ENCODE measurements at regions not wholly inside any gene's neighbourhood (a gene's known extent, or its start where the extent isn't known, plus 50 kb on each side); places are given as distances from the start of the nearest gene placed in this dataset.
"Not testable (repeated sequence)": the region's sequence is repeated elsewhere in the genome, so short reads cannot be mapped to it uniquely, and the experiment has no call there.

GRCh38 chr17:56727876-56728617 is 105.7 kb downstream of the C17orf67 start:
- H3K4ac ChIP-seq (ENCODE audit: low read depth in 1 of 2, low read length in 2 of 2), result no peak overlapping the region
- no peak overlapping the region for H3K4me2 ChIP-seq (ENCODE audit: low read length, poor library complexity, severe bottlenecking)
- H3K4me3 ChIP-seq (ENCODE audit: insufficient read depth in 1 of 2, low read depth in 1 of 2, low read length in 2 of 2), result no peak overlapping the region
- peaks cover 30 to 34% of the 10 kb centered on the region in 2 experiments for H3K27me3 ChIP-seq (ENCODE audit: control insufficient read depth in 1 of 2, insufficient read depth in 1 of 2, low read length in 2 of 2)
- no peak overlapping the region for H2BK5ac ChIP-seq (ENCODE audit: low read depth, low read length, poor library complexity, severe bottlenecking)
- no peak overlapping the region for H2BK15ac ChIP-seq (ENCODE audit: low read depth, poor library complexity, severe bottlenecking)
- peak overlapping the region; percentile 7 to 21 for H2BK12ac ChIP-seq (ENCODE audit: low read length in 2 of 2)
- H3K18ac ChIP-seq (ENCODE audit: low read depth in 1 of 2, low read length in 2 of 2), result no peak overlapping the region
- H3K79me1 ChIP-seq (replicated peaks; ENCODE audit: low read length, poor library complexity, severe bottlenecking), result no peaks in the 10 kb centered on the region
- H3K9ac ChIP-seq (ENCODE audit: low read length), result no peak overlapping the region
- H3K36me3 ChIP-seq (ENCODE audit: control insufficient read depth in 1 of 2, insufficient read depth in 2 of 2, low read depth in 1 of 2, low read length in 2 of 2), result no peaks in the 10 kb centered on the region
- no peak overlapping the region for H4K8ac ChIP-seq (ENCODE audit: low read length)
- H2BK120ac ChIP-seq (ENCODE audit: low read depth, low read length), result no peak overlapping the region
- peak overlapping the region; percentile 54 for H4K91ac ChIP-seq (ENCODE audit: low read length)
- WGBS, result 78% methylated on average over 6 of the region's 6 CpGs
- H3K14ac ChIP-seq (ENCODE audit: low read length in 2 of 2), result peak overlapping the region in 1 of 2 experiments; percentile 31
- no peak overlapping the region for H3K27ac ChIP-seq (ENCODE audit: low read length, poor library complexity, severe bottlenecking)
- no peaks in the 10 kb centered on the region for H3K4me1 ChIP-seq (ENCODE audit: control insufficient read depth, insufficient read depth, low read depth, low read length)
- no peak overlapping the region for H3K23ac ChIP-seq (ENCODE audit: low read length in 2 of 2)
- no peak for DNase-seq
- H2AFZ ChIP-seq (ENCODE audit: low read depth, low read length), result no peak overlapping the region
- H2AK5ac ChIP-seq (ENCODE audit: low read length, severe bottlenecking), result no peak overlapping the region
- H3K9me3 ChIP-seq (ENCODE audit: control insufficient read depth, low read length), result no peaks in the 10 kb centered on the region

- H3K4me1 ChIP-seq (ENCODE audit: control insufficient read depth, insufficient read depth, low read depth, low read length); H3K9ac ChIP-seq (ENCODE audit: low read length); H2BK15ac ChIP-seq (ENCODE audit: low read depth, poor library complexity, severe bottlenecking); H3K23ac ChIP-seq (ENCODE audit: low read length in 2 of 2); H2BK12ac ChIP-seq (ENCODE audit: low read length in 2 of 2); H3K9me3 ChIP-seq (ENCODE audit: control insufficient read depth, low read length); H4K8ac ChIP-seq (ENCODE audit: low read length); H3K4ac ChIP-seq (ENCODE audit: low read depth in 1 of 2, low read length in 2 of 2); H3K36me3 ChIP-seq (ENCODE audit: control insufficient read depth in 1 of 2, insufficient read depth in 2 of 2, low read depth in 1 of 2, low read length in 2 of 2); H3K27ac ChIP-seq (ENCODE audit: low read length, poor library complexity, severe bottlenecking); H4K91ac ChIP-seq (ENCODE audit: low read length); H3K79me1 ChIP-seq (replicated peaks; ENCODE audit: low read length, poor library complexity, severe bottlenecking); H2AK5ac ChIP-seq (ENCODE audit: low read length, severe bottlenecking); DNase-seq; H2AFZ ChIP-seq (ENCODE audit: low read depth, low read length); H3K4me2 ChIP-seq (ENCODE audit: low read length, poor library complexity, severe bottlenecking); H3K14ac ChIP-seq (ENCODE audit: low read length in 2 of 2); H3K4me3 ChIP-seq (ENCODE audit: insufficient read depth in 1 of 2, low read depth in 1 of 2, low read length in 2 of 2); H3K18ac ChIP-seq (ENCODE audit: low read depth in 1 of 2, low read length in 2 of 2); H2BK120ac ChIP-seq (ENCODE audit: low read depth, low read length); H2BK5ac ChIP-seq (ENCODE audit: low read depth, low read length, poor library complexity, severe bottlenecking): not testable (repeated sequence)
- peaks cover 30 to 32% of the 10 kb centered on the region in 2 experiments for H3K27me3 ChIP-seq (ENCODE audit: control insufficient read depth in 1 of 2, insufficient read depth in 1 of 2, low read length in 2 of 2)
- 92% methylated on average over 5 of the region's 5 CpGs for WGBS
Observed at GRCh38 chr17:56731096-56731495, 102.6 kb downstream of the C17orf67 start.

GRCh38 chr17:56733833-56734232 is 99.9 kb downstream of the C17orf67 start:
- H2BK12ac ChIP-seq (ENCODE audit: low read length in 2 of 2), result no peak overlapping the region
- H3K9ac ChIP-seq (ENCODE audit: low read length), result no peak overlapping the region
- H3K36me3 ChIP-seq (ENCODE audit: control insufficient read depth in 1 of 2, insufficient read depth in 2 of 2, low read depth in 1 of 2, low read length in 2 of 2), result no peaks in the 10 kb centered on the region
- H2BK5ac ChIP-seq (ENCODE audit: low read depth, low read length, poor library complexity, severe bottlenecking), result no peak overlapping the region
- H2BK15ac ChIP-seq (ENCODE audit: low read depth, poor library complexity, severe bottlenecking), result no peak overlapping the region
- peaks cover 21 to 23% of the 10 kb centered on the region in 2 experiments for H3K27me3 ChIP-seq (ENCODE audit: control insufficient read depth in 1 of 2, insufficient read depth in 1 of 2, low read length in 2 of 2)
- no peak overlapping the region for H3K18ac ChIP-seq (ENCODE audit: low read depth in 1 of 2, low read length in 2 of 2)
- no peak overlapping the region for H4K8ac ChIP-seq (ENCODE audit: low read length)
- H3K79me1 ChIP-seq (replicated peaks; ENCODE audit: low read length, poor library complexity, severe bottlenecking), result no peaks in the 10 kb centered on the region
- DNase-seq, result no peak
- no peak overlapping the region for H3K14ac ChIP-seq (ENCODE audit: low read length in 2 of 2)
- H3K9me3 ChIP-seq (ENCODE audit: control insufficient read depth, low read length), result no peaks in the 10 kb centered on the region
- no peak overlapping the region for H3K4ac ChIP-seq (ENCODE audit: low read depth in 1 of 2, low read length in 2 of 2)
- no peak overlapping the region for H2AFZ ChIP-seq (ENCODE audit: low read depth, low read length)
- peaks cover 5% of the 10 kb centered on the region for H3K4me1 ChIP-seq (ENCODE audit: control insufficient read depth, insufficient read depth, low read depth, low read length)
- H3K4me3 ChIP-seq (ENCODE audit: insufficient read depth in 1 of 2, low read depth in 1 of 2, low read length in 2 of 2), result no peak overlapping the region
- no peak overlapping the region for H2BK120ac ChIP-seq (ENCODE audit: low read depth, low read length)
- WGBS, result 97% methylated on average over 5 of the region's 5 CpGs
- no peak overlapping the region for H3K27ac ChIP-seq (ENCODE audit: low read length, poor library complexity, severe bottlenecking)
- H2AK5ac ChIP-seq (ENCODE audit: low read length, severe bottlenecking), result no peak overlapping the region
- H4K91ac ChIP-seq (ENCODE audit: low read length), result no peak overlapping the region
- H3K4me2 ChIP-seq (ENCODE audit: low read length, poor library complexity, severe bottlenecking), result no peak overlapping the region
- no peak overlapping the region for H3K23ac ChIP-seq (ENCODE audit: low read length in 2 of 2)

- Histone ChIP-seq H3K79me1 (replicated peaks; ENCODE audit: low read length, poor library complexity, severe bottlenecking) (no peaks in the 10 kb centered on the region), H2BK5ac (ENCODE audit: low read depth, low read length, poor library complexity, severe bottlenecking) (no peak overlapping the region), H3K14ac (ENCODE audit: low read length in 2 of 2) (no peak overlapping the region), H3K9ac (ENCODE audit: low read length) (no peak overlapping the region), H3K4me3 (ENCODE audit: insufficient read depth in 1 of 2, low read depth in 1 of 2, low read length in 2 of 2) (no peak overlapping the region), H2AK5ac (ENCODE audit: low read length, severe bottlenecking) (no peak overlapping the region), H3K27me3 (ENCODE audit: control insufficient read depth in 1 of 2, insufficient read depth in 1 of 2, low read length in 2 of 2) (peaks cover 25% of the 10 kb centered on the region in 2 experiments), H4K91ac (ENCODE audit: low read length) (no peak overlapping the region), H3K4me2 (ENCODE audit: low read length, poor library complexity, severe bottlenecking) (no peak overlapping the region), H2BK12ac (ENCODE audit: low read length in 2 of 2) (no peak overlapping the region), H2AFZ (ENCODE audit: low read depth, low read length) (no peak overlapping the region), H3K4ac (ENCODE audit: low read depth in 1 of 2, low read length in 2 of 2) (no peak overlapping the region), H3K4me1 (ENCODE audit: control insufficient read depth, insufficient read depth, low read depth, low read length) (peaks cover 7% of the 10 kb centered on the region), H3K23ac (ENCODE audit: low read length in 2 of 2) (no peak overlapping the region), H3K36me3 (ENCODE audit: control insufficient read depth in 1 of 2, insufficient read depth in 2 of 2, low read depth in 1 of 2, low read length in 2 of 2) (no peaks in the 10 kb centered on the region), H2BK15ac (ENCODE audit: low read depth, poor library complexity, severe bottlenecking) (no peak overlapping the region), H3K18ac (ENCODE audit: low read depth in 1 of 2, low read length in 2 of 2) (no peak overlapping the region), H2BK120ac (ENCODE audit: low read depth, low read length) (no peak overlapping the region), H3K9me3 (ENCODE audit: control insufficient read depth, low read length) (no peaks in the 10 kb centered on the region), H3K27ac (ENCODE audit: low read length, poor library complexity, severe bottlenecking) (no peak overlapping the region), H4K8ac (ENCODE audit: low read length) (no peak overlapping the region)
- WGBS, result 92% methylated on average over 6 of the region's 6 CpGs
- DNase-seq, result no peak
Observed at GRCh38 chr17:56735842-56736241, 97.9 kb downstream of the C17orf67 start.
